Left lung (tissue), 4 donors: ENCODE measurements at regions not wholly inside any gene's neighbourhood (a gene's known extent, or its start where the extent isn't known, plus 50 kb on each side); places are given as distances from the start of the nearest gene placed in this dataset.

ENCODE experiments used
- ATAC-seq: fragments of 200-7000 bp; cut with Tn5 transposase; one replicate; pipeline ENCODE4 v1.9.1; 2020; ENCODE audit warnings: moderate library complexity
- DNase-seq, 4 donors: peaks; one replicate each; pipeline ENCODE4 v3.0.0-alpha.2; 2013 to 2020
- H3K27ac ChIP-seq, 2 donors: fragments of 200-600 bp; sonication (generic) in 1 of 2; one replicate each; pipeline versions ENCODE4 v1.5.0 to v1.8.0; 2020 to 2021
- H3K27me3 ChIP-seq, 2 donors: fragments of 200-600 bp; sonication (generic) in 1 of 2; one replicate each; pipeline versions ENCODE4 v1.5.0 to v1.8.0; 2020 to 2021
- H3K36me3 ChIP-seq, 2 donors: fragments of 200-600 bp; sonication (generic) in 1 of 2; one replicate each; pipeline versions ENCODE4 v1.5.0 to v1.8.0; 2020 to 2021
- H3K4me1 ChIP-seq, 2 donors: fragments of 200-600 bp; one replicate each; pipeline ENCODE4 v1.8.0; 2021
- H3K4me3 ChIP-seq, 2 donors: fragments of 200-600 bp; sonication (generic) in 1 of 2; one replicate each; pipeline versions ENCODE4 v1.5.0 to v1.8.0; 2020 to 2021; ENCODE audit warnings: mild to moderate bottlenecking in 1 of 2
- H3K9me3 ChIP-seq, 2 donors: fragments of 200-600 bp; sonication (generic) in 1 of 2; one replicate each; pipeline versions ENCODE4 v1.5.0 to v1.8.0; 2020 to 2021
- CTCF ChIP-seq, 2 donors: fragments of 200-600 bp; sonication (generic) in 1 of 2; IDR thresholded peaks; one replicate each; pipeline versions ENCODE4 v1.5.0 to v1.8.0; 2021; ENCODE audit warnings: antibody characterized with exemption in 2 of 2
- intact Hi-C, 2 donors: fragments of 100-400 bp; cut with DNase I; formaldehyde crosslinking; loops; one replicate each; pipeline versions ENCODE4 v1.11.2 to v1.14.2; 2022
- donor health status: DM: no; HTN: yes; CAD: no.
- donor health status: DM: no; HTN: no; CAD: no.

- H3K36me3 ChIP-seq: no peaks in the 10 kb centered on the region
- intact Hi-C loops: loop anchor here in 1 of 2 donors (5.0 kb wide), 1 partner anchor 397 kb away; no protein-coding TSS in a partner anchor
- H3K4me1 ChIP-seq: no peaks in the 10 kb centered on the region
- no peak overlapping the region for H3K27ac ChIP-seq
- no peak for TF ChIP-seq CTCF (IDR thresholded peaks at IDR 0.05)
- no peak for DNase-seq
- H3K9me3 ChIP-seq: no peaks in the 10 kb centered on the region
- H3K4me3 ChIP-seq: no peak overlapping the region
- ATAC-seq: no peak
- H3K27me3 ChIP-seq: peaks cover 0 to 8% of the 10 kb centered on the region in 2 donors
These were observed 83.1 kb upstream of the GAREM1 start for GRCh38 chr18:32553640-32554365.

- Histone ChIP-seq H3K4me3 (no peak overlapping the region), H3K9me3 (no peaks in the 10 kb centered on the region), H3K27me3 (peaks cover 0 to 3% of the 10 kb centered on the region in 2 donors), H3K4me1 (no peaks in the 10 kb centered on the region), H3K36me3 (no peaks in the 10 kb centered on the region), H3K27ac (no peak overlapping the region)
- intact Hi-C loops: loop anchor here in 1 of 2 donors (5.0 kb wide), 1 partner anchor 396 kb away; no protein-coding TSS in a partner anchor
- DNase-seq (no peak), ATAC-seq (no peak)
- TF ChIP-seq CTCF (IDR thresholded peaks at IDR 0.05): no peak
These were observed 82.5 kb upstream of the GAREM1 start for GRCh38 chr18:32553174-32553573.

- DNase-seq: peak in 2 of 4 donors; percentile 35 to 40
- no peaks in the 10 kb centered on the region for H3K9me3 ChIP-seq
- intact Hi-C loops: loop anchor here in 1 of 2 donors (5.0 kb wide), 1 partner anchor 395 kb away; no protein-coding TSS in a partner anchor
These were observed 81.8 kb upstream of the GAREM1 start for GRCh38 chr18:32552421-32553030.

GRCh38 chr18:32550963-32551362 is 80.3 kb upstream of the GAREM1 start:
- no peaks in the 10 kb centered on the region for H3K4me1 ChIP-seq
- no peak overlapping the region for H3K4me3 ChIP-seq
- H3K9me3 ChIP-seq: no peaks in the 10 kb centered on the region
- no peaks in the 10 kb centered on the region for H3K27me3 ChIP-seq
- TF ChIP-seq CTCF (IDR thresholded peaks at IDR 0.05): no peak
- intact Hi-C loops: loop anchor here in 1 of 2 donors (5.0 kb wide), 1 partner anchor 394 kb away; no protein-coding TSS in a partner anchor
- ATAC-seq (no peak), DNase-seq (no peak)
- no peak overlapping the region for H3K27ac ChIP-seq
- H3K36me3 ChIP-seq: no peaks in the 10 kb centered on the region

More at GRCh38 chr18:32552421-32553030, 81.8 kb upstream of the GAREM1 start:
- no peaks in the 10 kb centered on the region for H3K36me3 ChIP-seq
- peak; percentile 95 for ATAC-seq
- H3K4me1 ChIP-seq: no peaks in the 10 kb centered on the region
- no peaks in the 10 kb centered on the region for H3K27me3 ChIP-seq
- TF ChIP-seq CTCF (IDR thresholded peaks at IDR 0.05): peak; percentile 64 to 76
- no peak overlapping the region for H3K27ac ChIP-seq
- no peak overlapping the region for H3K4me3 ChIP-seq
